ENCODE measurements at regions not wholly inside any gene's neighbourhood (a gene's known extent, or its start where the extent isn't known, plus 50 kb on each side); places are given as distances from the start of the nearest gene placed in this dataset.

GRCh38 chr10:131673396-131673795 is 227.4 kb upstream of the PPP2R2D start:
- H3K27me3 ChIP-seq = peaks cover 0 to 17% of the 10 kb centered on the region in 2 donors
- peaks cover 14 to 36% of the 10 kb centered on the region in 2 donors for H3K9me3 ChIP-seq
- no peak overlapping the region for H3K4me3 ChIP-seq
- TF ChIP-seq POLR2A (IDR thresholded peaks at IDR 0.05) = no peak
- TF ChIP-seq, protein P1, sequence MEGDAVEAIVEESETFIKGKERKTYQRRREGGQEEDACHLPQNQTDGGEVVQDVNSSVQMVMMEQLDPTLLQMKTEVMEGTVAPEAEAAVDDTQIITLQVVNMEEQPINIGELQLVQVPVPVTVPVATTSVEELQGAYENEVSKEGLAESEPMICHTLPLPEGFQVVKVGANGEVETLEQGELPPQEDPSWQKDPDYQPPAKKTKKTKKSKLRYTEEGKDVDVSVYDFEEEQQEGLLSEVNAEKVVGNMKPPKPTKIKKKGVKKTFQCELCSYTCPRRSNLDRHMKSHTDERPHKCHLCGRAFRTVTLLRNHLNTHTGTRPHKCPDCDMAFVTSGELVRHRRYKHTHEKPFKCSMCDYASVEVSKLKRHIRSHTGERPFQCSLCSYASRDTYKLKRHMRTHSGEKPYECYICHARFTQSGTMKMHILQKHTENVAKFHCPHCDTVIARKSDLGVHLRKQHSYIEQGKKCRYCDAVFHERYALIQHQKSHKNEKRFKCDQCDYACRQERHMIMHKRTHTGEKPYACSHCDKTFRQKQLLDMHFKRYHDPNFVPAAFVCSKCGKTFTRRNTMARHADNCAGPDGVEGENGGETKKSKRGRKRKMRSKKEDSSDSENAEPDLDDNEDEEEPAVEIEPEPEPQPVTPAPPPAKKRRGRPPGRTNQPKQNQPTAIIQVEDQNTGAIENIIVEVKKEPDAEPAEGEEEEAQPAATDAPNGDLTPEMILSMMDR (IDR thresholded peaks at IDR 0.05) = no peak
- TF ChIP-seq POLR2AphosphoS5 (IDR thresholded peaks at IDR 0.05) = no peak
- no peak overlapping the region for H3K27ac ChIP-seq
- H3K36me3 ChIP-seq = no peaks in the 10 kb centered on the region
- DNase-seq (ENCODE audit: low spot score in 2 of 2) = no peak
- H3K4me1 ChIP-seq = no peaks in the 10 kb centered on the region
- intact Hi-C loops (cut with DNase I; ENCODE audit: low total_unique reads) = no loop called here

DNA sequence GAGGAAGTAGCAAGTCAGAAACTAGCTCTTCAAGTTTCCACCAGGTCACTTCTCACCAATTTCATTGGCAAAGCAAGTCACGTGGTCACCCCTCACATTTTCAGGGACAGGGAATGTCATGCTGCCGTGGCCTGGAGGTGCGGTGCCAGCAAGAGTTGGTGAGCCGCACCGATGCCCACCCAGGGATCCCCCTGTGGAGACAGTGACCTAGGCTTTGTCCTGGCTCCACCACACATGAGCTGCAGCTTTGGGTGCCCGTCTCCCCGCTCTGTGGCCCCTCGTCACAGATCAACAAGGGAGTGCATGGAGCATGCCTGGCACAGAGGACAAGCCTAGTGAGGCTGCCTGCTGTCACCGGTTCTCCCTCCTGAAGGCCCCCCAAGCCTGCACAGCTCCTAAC is 226.7 kb upstream of the PPP2R2D start:
- no peak for TF ChIP-seq POLR2AphosphoS5 (IDR thresholded peaks at IDR 0.05)
- TF ChIP-seq POLR2A (IDR thresholded peaks at IDR 0.05) = no peak
- TF ChIP-seq, protein P1 (IDR thresholded peaks at IDR 0.05) = no peak
- no peaks in the 10 kb centered on the region for H3K36me3 ChIP-seq
- no peak for DNase-seq (ENCODE audit: low spot score in 2 of 2)
- no peak overlapping the region for H3K4me3 ChIP-seq
- intact Hi-C loops (cut with DNase I; ENCODE audit: low total_unique reads) = no loop called here
- H3K9me3 ChIP-seq = peaks cover 14 to 41% of the 10 kb centered on the region in 2 donors
- H3K27me3 ChIP-seq = peaks cover 0 to 23% of the 10 kb centered on the region in 2 donors
- H3K27ac ChIP-seq = no peak overlapping the region
- H3K4me1 ChIP-seq = no peaks in the 10 kb centered on the region

DNA sequence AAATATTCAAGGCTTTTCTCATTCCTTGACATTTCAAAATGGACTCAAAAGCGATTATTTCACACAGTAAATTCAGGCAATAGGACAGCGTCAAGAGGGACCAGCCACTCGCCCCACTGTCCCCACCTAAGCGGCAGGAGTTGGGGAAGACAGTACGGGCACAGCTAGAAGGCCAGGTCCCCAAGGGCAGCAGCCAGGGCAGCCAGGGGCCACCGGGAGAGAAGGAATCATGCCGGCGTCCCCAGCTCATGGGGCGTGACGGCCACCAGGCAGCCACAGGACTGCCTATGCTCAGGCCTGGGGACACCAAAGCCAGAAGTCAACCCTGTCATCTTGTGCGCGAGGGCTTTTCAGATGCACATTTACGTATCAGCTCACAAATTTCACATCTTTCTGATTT is 225.7 kb upstream of the PPP2R2D start:
- Histone ChIP-seq H3K36me3 (no peaks in the 10 kb centered on the region), H3K27me3 (peaks cover 0 to 23% of the 10 kb centered on the region in 2 donors), H3K27ac (no peak overlapping the region), H3K4me1 (no peaks in the 10 kb centered on the region), H3K4me3 (no peak overlapping the region), H3K9me3 (peaks cover 14 to 43% of the 10 kb centered on the region in 2 donors)
- TF ChIP-seq POLR2AphosphoS5 (IDR thresholded peaks at IDR 0.05) (no peak), POLR2A (IDR thresholded peaks at IDR 0.05) (no peak)
- TF ChIP-seq, protein P1 (IDR thresholded peaks at IDR 0.05) = no peak
- no peak for DNase-seq (ENCODE audit: low spot score in 2 of 2)
- intact Hi-C loops (cut with DNase I; ENCODE audit: low total_unique reads) = no loop called here

- H3K4me1 ChIP-seq = no peaks in the 10 kb centered on the region
- intact Hi-C loops (cut with DNase I; ENCODE audit: low total_unique reads) = no loop called here
- H3K36me3 ChIP-seq = no peaks in the 10 kb centered on the region
- peaks cover 0 to 23% of the 10 kb centered on the region in 2 donors for H3K27me3 ChIP-seq
- H3K9me3 ChIP-seq = peaks cover 14 to 37% of the 10 kb centered on the region in 2 donors
- no peak for TF ChIP-seq POLR2AphosphoS5 (IDR thresholded peaks at IDR 0.05)
- TF ChIP-seq POLR2A (IDR thresholded peaks at IDR 0.05) = no peak
- TF ChIP-seq, protein P1 (IDR thresholded peaks at IDR 0.05) = no peak
- no peak overlapping the region for H3K4me3 ChIP-seq
- no peak overlapping the region for H3K27ac ChIP-seq
- DNase-seq (ENCODE audit: low spot score in 2 of 2) = no peak
Measured at GRCh38 chr10:131676046-131676799, 224.6 kb upstream of the PPP2R2D start.

GRCh38 chr10:131676800-131677421 is 223.9 kb upstream of the PPP2R2D start:
- intact Hi-C loops (cut with DNase I; ENCODE audit: low total_unique reads) = no loop called here
- Histone ChIP-seq H3K9me3 (peaks cover 10 to 31% of the 10 kb centered on the region in 2 donors), H3K27ac (no peak overlapping the region), H3K36me3 (no peaks in the 10 kb centered on the region), H3K4me3 (no peak overlapping the region), H3K4me1 (no peaks in the 10 kb centered on the region), H3K27me3 (peaks cover 0 to 23% of the 10 kb centered on the region in 2 donors)
- TF ChIP-seq POLR2A (IDR thresholded peaks at IDR 0.05) (no peak), POLR2AphosphoS5 (IDR thresholded peaks at IDR 0.05) (no peak)
- TF ChIP-seq, protein P1 (IDR thresholded peaks at IDR 0.05) = no peak
- DNase-seq (ENCODE audit: low spot score in 2 of 2) = no peak
